ENCODE measurements at regions not wholly inside any gene's neighbourhood (a gene's known extent, or its start where the extent isn't known, plus 50 kb on each side); places are given as distances from the start of the nearest gene placed in this dataset.

DNA sequence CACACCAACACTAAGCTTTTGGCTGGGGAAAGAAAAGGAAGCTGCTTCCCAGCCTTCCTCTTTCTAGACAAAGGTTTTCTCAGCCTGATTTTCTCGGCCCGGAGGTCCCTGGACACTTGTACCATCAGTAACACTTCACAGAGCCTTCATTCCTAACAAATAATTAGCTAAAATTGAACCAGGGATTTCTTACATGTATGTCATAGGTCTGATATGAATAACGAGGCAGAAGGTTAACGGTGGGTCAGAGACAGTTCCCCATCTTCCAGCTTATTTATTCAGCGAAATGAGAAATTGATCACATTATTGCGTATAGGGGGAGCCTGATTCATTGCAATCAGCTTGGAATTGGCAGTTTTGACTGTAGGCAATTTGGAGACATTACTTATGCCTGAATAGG is 142.5 kb downstream of the SALL1 start:
- DNase-seq (ENCODE audit: low spot score in 2 of 2) = no peak
- no peak overlapping the region for H3K4me3 ChIP-seq
- TF ChIP-seq POLR2A (IDR thresholded peaks at IDR 0.05) (no peak), EP300 (IDR thresholded peaks at IDR 0.05) (no peak)
- TF ChIP-seq, protein P1, sequence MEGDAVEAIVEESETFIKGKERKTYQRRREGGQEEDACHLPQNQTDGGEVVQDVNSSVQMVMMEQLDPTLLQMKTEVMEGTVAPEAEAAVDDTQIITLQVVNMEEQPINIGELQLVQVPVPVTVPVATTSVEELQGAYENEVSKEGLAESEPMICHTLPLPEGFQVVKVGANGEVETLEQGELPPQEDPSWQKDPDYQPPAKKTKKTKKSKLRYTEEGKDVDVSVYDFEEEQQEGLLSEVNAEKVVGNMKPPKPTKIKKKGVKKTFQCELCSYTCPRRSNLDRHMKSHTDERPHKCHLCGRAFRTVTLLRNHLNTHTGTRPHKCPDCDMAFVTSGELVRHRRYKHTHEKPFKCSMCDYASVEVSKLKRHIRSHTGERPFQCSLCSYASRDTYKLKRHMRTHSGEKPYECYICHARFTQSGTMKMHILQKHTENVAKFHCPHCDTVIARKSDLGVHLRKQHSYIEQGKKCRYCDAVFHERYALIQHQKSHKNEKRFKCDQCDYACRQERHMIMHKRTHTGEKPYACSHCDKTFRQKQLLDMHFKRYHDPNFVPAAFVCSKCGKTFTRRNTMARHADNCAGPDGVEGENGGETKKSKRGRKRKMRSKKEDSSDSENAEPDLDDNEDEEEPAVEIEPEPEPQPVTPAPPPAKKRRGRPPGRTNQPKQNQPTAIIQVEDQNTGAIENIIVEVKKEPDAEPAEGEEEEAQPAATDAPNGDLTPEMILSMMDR (IDR thresholded peaks at IDR 0.05) = no peak
- WGBS, 2 donors = 74 to 77% methylated on average over 6 of the region's 6 CpGs
- H3K4me1 ChIP-seq = no peaks in the 10 kb centered on the region
- H3K9me3 ChIP-seq = peaks cover 0 to 27% (median 0%) of the 10 kb centered on the region in 4 donors
- H3K27ac ChIP-seq = no peak overlapping the region
- no peaks in the 10 kb centered on the region for H3K36me3 ChIP-seq
- no peaks in the 10 kb centered on the region for H3K27me3 ChIP-seq

DNA sequence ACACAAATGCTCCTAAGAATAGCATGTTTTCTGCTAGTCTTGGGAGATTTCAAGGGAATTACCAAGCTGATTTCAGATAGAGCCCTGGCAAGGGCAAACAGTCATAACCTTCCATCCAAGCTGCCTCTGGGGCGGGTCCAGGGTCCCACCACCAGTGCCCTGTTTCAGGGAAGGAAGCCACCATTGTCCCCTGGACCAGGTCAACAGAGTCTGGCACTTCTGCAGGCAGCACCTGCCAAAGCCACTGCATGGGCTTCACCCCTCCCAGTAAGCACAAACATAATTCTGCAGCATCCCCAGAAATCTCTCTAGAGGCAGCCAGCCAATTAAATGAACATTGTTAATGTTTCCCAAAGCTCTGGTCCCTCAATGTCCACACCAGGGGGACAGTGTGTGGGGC is 143.0 kb downstream of the SALL1 start:
- Histone ChIP-seq H3K4me1 (no peaks in the 10 kb centered on the region), H3K36me3 (no peaks in the 10 kb centered on the region), H3K27ac (no peak overlapping the region), H3K27me3 (no peaks in the 10 kb centered on the region), H3K4me3 (no peak overlapping the region), H3K9me3 (peaks cover 0 to 27% (median 0%) of the 10 kb centered on the region in 4 donors)
- no peak for DNase-seq (ENCODE audit: low spot score in 2 of 2)
- WGBS, 2 donors = 69 to 90% methylated on average over 1 of the region's 1 CpG
- TF ChIP-seq, protein P1 (IDR thresholded peaks at IDR 0.05) = no peak
- no peak for TF ChIP-seq EP300 (IDR thresholded peaks at IDR 0.05)
- TF ChIP-seq POLR2A (IDR thresholded peaks at IDR 0.05) = no peak

- 76 to 77% methylated on average over 5 of the region's 5 CpGs for WGBS, 2 donors
- H3K27ac ChIP-seq = no peak overlapping the region
- peaks cover 0 to 10% (median 0%) of the 10 kb centered on the region in 4 donors for H3K9me3 ChIP-seq
- H3K4me3 ChIP-seq = no peak overlapping the region
- H3K36me3 ChIP-seq = no peaks in the 10 kb centered on the region
- DNase-seq (ENCODE audit: low spot score in 2 of 2) = no peak
- no peaks in the 10 kb centered on the region for H3K27me3 ChIP-seq
- H3K4me1 ChIP-seq = no peaks in the 10 kb centered on the region
- TF ChIP-seq, protein P1 (IDR thresholded peaks at IDR 0.05) = no peak
- TF ChIP-seq POLR2A (IDR thresholded peaks at IDR 0.05) (no peak), EP300 (IDR thresholded peaks at IDR 0.05) (no peak)
These were observed 147.1 kb downstream of the SALL1 start for GRCh38 chr16:51003850-51004566.

GRCh38 chr16:51002881-51003490 is 148.1 kb downstream of the SALL1 start:
- TF ChIP-seq EP300 (IDR thresholded peaks at IDR 0.05) (no peak), POLR2A (IDR thresholded peaks at IDR 0.05) (no peak)
- TF ChIP-seq, protein P1 (IDR thresholded peaks at IDR 0.05) = no peak
- DNase-seq (ENCODE audit: low spot score in 2 of 2) = no peak
- H3K4me1 ChIP-seq = no peaks in the 10 kb centered on the region
- WGBS, 2 donors = 72 to 78% methylated on average over 7 of the region's 7 CpGs
- no peak overlapping the region for H3K27ac ChIP-seq
- H3K4me3 ChIP-seq = no peak overlapping the region
- H3K36me3 ChIP-seq = no peaks in the 10 kb centered on the region
- peaks cover 0 to 8% (median 0%) of the 10 kb centered on the region in 4 donors for H3K9me3 ChIP-seq
- H3K27me3 ChIP-seq = no peaks in the 10 kb centered on the region

GRCh38 chr16:50999181-50999580 is 151.9 kb downstream of the SALL1 start:
- H3K4me3 ChIP-seq = no peak overlapping the region
- no peaks in the 10 kb centered on the region for H3K27me3 ChIP-seq
- H3K36me3 ChIP-seq = no peaks in the 10 kb centered on the region
- H3K27ac ChIP-seq = no peak overlapping the region
- 75 to 79% methylated on average over 7 of the region's 7 CpGs for WGBS, 2 donors
- H3K4me1 ChIP-seq = no peaks in the 10 kb centered on the region
- no peak for DNase-seq (ENCODE audit: low spot score in 2 of 2)
- TF ChIP-seq EP300 (IDR thresholded peaks at IDR 0.05) (no peak), POLR2A (IDR thresholded peaks at IDR 0.05) (no peak)
- TF ChIP-seq, protein P1 (IDR thresholded peaks at IDR 0.05) = no peak
- H3K9me3 ChIP-seq = no peaks in the 10 kb centered on the region

Measured in tibial nerve (tissue), 4 donors.